ENCODE measurements at regions not wholly inside any gene's neighbourhood (a gene's known extent, or its start where the extent isn't known, plus 50 kb on each side); places are given as distances from the start of the nearest gene placed in this dataset.

- Mint-ChIP-seq H3K27ac (no peak overlapping the region), H3K27me3 (peaks cover 3% of the 10 kb centered on the region), H3K36me3 (no peaks in the 10 kb centered on the region), H3K4me1 (no peaks in the 10 kb centered on the region), H3K4me3 (no peak overlapping the region), H3K9me3 (no peaks in the 10 kb centered on the region)
These were observed 115.8 kb downstream of the MRPL14 start for GRCh38 chr6:44011350-44011920.

- H3K27me3 Mint-ChIP-seq = peaks cover 5% of the 10 kb centered on the region
- no peaks in the 10 kb centered on the region for H3K4me1 Mint-ChIP-seq
- H3K36me3 Mint-ChIP-seq = no peaks in the 10 kb centered on the region
- H3K27ac Mint-ChIP-seq = no peak overlapping the region
- H3K4me3 Mint-ChIP-seq = no peak overlapping the region
- no peaks in the 10 kb centered on the region for H3K9me3 Mint-ChIP-seq
These were observed 116.6 kb downstream of the MRPL14 start for GRCh38 chr6:44010411-44011349.

GRCh38 chr6:44009425-44010321 is 117.6 kb downstream of the MRPL14 start:
- no peak overlapping the region for H3K27ac Mint-ChIP-seq
- no peaks in the 10 kb centered on the region for H3K36me3 Mint-ChIP-seq
- H3K4me1 Mint-ChIP-seq = no peaks in the 10 kb centered on the region
- H3K27me3 Mint-ChIP-seq = peaks cover 11% of the 10 kb centered on the region
- H3K4me3 Mint-ChIP-seq = no peak overlapping the region
- H3K9me3 Mint-ChIP-seq = no peaks in the 10 kb centered on the region

- H3K27ac Mint-ChIP-seq = no peak overlapping the region
- peaks cover 14% of the 10 kb centered on the region for H3K27me3 Mint-ChIP-seq
- H3K4me1 Mint-ChIP-seq = no peaks in the 10 kb centered on the region
- no peaks in the 10 kb centered on the region for H3K9me3 Mint-ChIP-seq
- no peak overlapping the region for H3K4me3 Mint-ChIP-seq
- no peaks in the 10 kb centered on the region for H3K36me3 Mint-ChIP-seq
These were observed 118.4 kb downstream of the MRPL14 start for GRCh38 chr6:44008821-44009370.

- Mint-ChIP-seq H3K4me1 (no peaks in the 10 kb centered on the region), H3K4me3 (no peak overlapping the region), H3K9me3 (no peaks in the 10 kb centered on the region), H3K27ac (no peak overlapping the region), H3K27me3 (peaks cover 15% of the 10 kb centered on the region), H3K36me3 (no peaks in the 10 kb centered on the region)
These were observed 119.2 kb downstream of the MRPL14 start for GRCh38 chr6:44007818-44008621.

- Mint-ChIP-seq H3K4me3 (no peak overlapping the region), H3K27ac (peak overlapping the region; percentile 14), H3K9me3 (no peaks in the 10 kb centered on the region), H3K27me3 (peaks cover 15% of the 10 kb centered on the region), H3K36me3 (no peaks in the 10 kb centered on the region), H3K4me1 (no peaks in the 10 kb centered on the region)
These were observed 120.4 kb downstream of the MRPL14 start for GRCh38 chr6:44006872-44007303.

GRCh38 chr6:44006123-44006871 is 121.0 kb downstream of the MRPL14 start:
- Mint-ChIP-seq H3K4me3 (no peak overlapping the region), H3K4me1 (peaks cover 3% of the 10 kb centered on the region), H3K36me3 (no peaks in the 10 kb centered on the region), H3K27ac (no peak overlapping the region), H3K27me3 (peaks cover 17% of the 10 kb centered on the region), H3K9me3 (no peaks in the 10 kb centered on the region)

GRCh38 chr6:44005507-44005903 is 121.7 kb downstream of the MRPL14 start:
- H3K9me3 Mint-ChIP-seq = no peaks in the 10 kb centered on the region
- no peaks in the 10 kb centered on the region for H3K36me3 Mint-ChIP-seq
- H3K27ac Mint-ChIP-seq = no peak overlapping the region
- no peak overlapping the region for H3K4me3 Mint-ChIP-seq
- peaks cover 18% of the 10 kb centered on the region for H3K27me3 Mint-ChIP-seq
- peaks cover 3% of the 10 kb centered on the region for H3K4me1 Mint-ChIP-seq

GRCh38 chr6:44004625-44005506 is 122.4 kb downstream of the MRPL14 start:
- H3K4me3 Mint-ChIP-seq = no peak overlapping the region
- no peak overlapping the region for H3K27ac Mint-ChIP-seq
- no peaks in the 10 kb centered on the region for H3K9me3 Mint-ChIP-seq
- H3K27me3 Mint-ChIP-seq = peaks cover 19% of the 10 kb centered on the region
- peaks cover 3% of the 10 kb centered on the region for H3K4me1 Mint-ChIP-seq
- H3K36me3 Mint-ChIP-seq = no peaks in the 10 kb centered on the region

- Mint-ChIP-seq H3K27me3 (peaks cover 19% of the 10 kb centered on the region), H3K4me1 (peaks cover 3% of the 10 kb centered on the region), H3K9me3 (no peaks in the 10 kb centered on the region), H3K36me3 (no peaks in the 10 kb centered on the region), H3K27ac (no peak overlapping the region), H3K4me3 (no peak overlapping the region)
These were observed 123.1 kb downstream of the MRPL14 start for GRCh38 chr6:44004136-44004535.

GRCh38 chr6:44003345-44004061 is 123.7 kb downstream of the MRPL14 start:
- peak overlapping the region; percentile 4 for H3K4me3 Mint-ChIP-seq
- H3K27ac Mint-ChIP-seq = no peak overlapping the region
- H3K36me3 Mint-ChIP-seq = no peaks in the 10 kb centered on the region
- peaks cover 3% of the 10 kb centered on the region for H3K4me1 Mint-ChIP-seq
- H3K9me3 Mint-ChIP-seq = no peaks in the 10 kb centered on the region
- H3K27me3 Mint-ChIP-seq = peaks cover 19% of the 10 kb centered on the region

GRCh38 chr6:44002593-44003344 is 124.5 kb downstream of the MRPL14 start:
- H3K9me3 Mint-ChIP-seq = no peaks in the 10 kb centered on the region
- H3K4me3 Mint-ChIP-seq = peak overlapping the region; percentile 71
- no peak overlapping the region for H3K27ac Mint-ChIP-seq
- H3K36me3 Mint-ChIP-seq = no peaks in the 10 kb centered on the region
- peaks cover 19% of the 10 kb centered on the region for H3K27me3 Mint-ChIP-seq
- H3K4me1 Mint-ChIP-seq = peaks cover 3% of the 10 kb centered on the region

Measured in activated naive CD4-positive, alpha-beta T cell treated with anti-CD3 and anti-CD28 coated beads, Interleukin-2, amount 50 U/mL, for 24 hours (primary cell).